ENCODE measurements at regions not wholly inside any gene's neighbourhood (a gene's known extent, or its start where the extent isn't known, plus 50 kb on each side); places are given as distances from the start of the nearest gene placed in this dataset.

- no peak for TF ChIP-seq CTCF (conservative IDR thresholded peaks at IDR 0.05; ENCODE audit: low read length)
- TF ChIP-seq EZH2phosphoT487 (IDR thresholded peaks at IDR 0.05; ENCODE audit: borderline replicate concordance) = no peak
Observed at GRCh38 chr20:48207505-48207904, 422.2 kb upstream of the SULF2 start.
